B cell (primary cell): ENCODE measurements at regions not wholly inside any gene's neighbourhood (a gene's known extent, or its start where the extent isn't known, plus 50 kb on each side); places are given as distances from the start of the nearest gene placed in this dataset.

Experiments used
- ATAC-seq: fragments of 200-7000 bp; cut with Tn5 transposase; one replicate; pipeline ENCODE4 v1.10.0; 2021; ENCODE audit warnings: low read depth, mild to moderate bottlenecking, moderate number of reproducible peaks, moderate library complexity
- CTCF ChIA-PET: fragments of 350-600 bp; sonication (Branson Sonifier 250); formaldehyde crosslinking; loops from one replicate; lab custom pipeline; 2021; ENCODE audit warnings: antibody characterized with exemption, inconsistent platforms; lab: Charles Lee
- POLR2A ChIA-PET: fragments of 350-600 bp; sonication (Branson Sonifier 250); formaldehyde crosslinking; loops from one replicate; lab custom pipeline; 2021; ENCODE audit warnings: antibody characterized with exemption; lab: Charles Lee
- DNase-seq: peaks from one replicate; pipeline ENCODE4 v3.0.0; 2013
- H2AFZ ChIP-seq: 2 replicates; pipeline ENCODE4 v1.6.1; 2012; ENCODE audit warnings: mild to moderate bottlenecking, low read depth, low read length; ENCODE audit not compliant: insufficient read depth, poor library complexity, severe bottlenecking
- H3K27ac ChIP-seq, 2 donors: 1 replicate in 1 of 2; 2 replicates in 1 of 2; pipeline ENCODE4 v1.5.1; 2012 to 2013; ENCODE audit warnings: low read length in 2 of 2, mild to moderate bottlenecking in 2 of 2, moderate library complexity in 1 of 2
- H3K27me3 ChIP-seq, 4 experiments: fragments of 200-600 bp in 1 of 4; sonication (generic) in 1 of 4; replicated peaks in 1 of 4; 1 replicate in 2 of 4; 2 replicates in 2 of 4; pipeline versions ENCODE4 v1.6.1 to v1.7.0; 2013 to 2016; ENCODE audit warnings: low read length in 3 of 4, mild to moderate bottlenecking in 2 of 4, mixed read lengths in 1 of 4, moderate library complexity in 1 of 4; ENCODE audit not compliant: insufficient read depth in 4 of 4, control insufficient read depth in 3 of 4; ENCODE audit errors: control extremely low read depth in 1 of 4
- H3K36me3 ChIP-seq, 2 experiments: replicated peaks in 1 of 2; 1 replicate in 1 of 2; 2 replicates in 1 of 2; pipeline versions ENCODE4 v1.6.1 to v1.7.1; 2013; ENCODE audit warnings: low read length in 1 of 2; ENCODE audit not compliant: insufficient read depth in 2 of 2, control insufficient read depth in 1 of 2; ENCODE audit errors: control extremely low read depth in 1 of 2, extremely low read depth in 1 of 2
- H3K4me1 ChIP-seq, 2 donors: fragments of 200-600 bp in 1 of 2; sonication (generic) in 1 of 2; 1 replicate in 1 of 2; 2 replicates in 1 of 2; pipeline versions ENCODE4 v1.5.1 to v1.6.1; 2013 to 2017; ENCODE audit warnings: low read length in 2 of 2; ENCODE audit not compliant: control insufficient read depth in 2 of 2, insufficient read depth in 2 of 2
- H3K4me2 ChIP-seq: replicated peaks from 2 replicates; pipeline ENCODE3; 2012; ENCODE audit warnings: mild to moderate bottlenecking, low read depth, low read length; ENCODE audit not compliant: poor library complexity, severe bottlenecking
- H3K4me3 ChIP-seq, 5 experiments: fragments of 200-600 bp in 1 of 5; sonication (generic) in 1 of 5; 1 replicate in 3 of 5; 2 replicates in 2 of 5; pipeline versions ENCODE4 v1.5.1 to v1.7.0; 2011 to 2016; ENCODE audit warnings: low read length in 4 of 5, mild to moderate bottlenecking in 4 of 5, low read depth in 2 of 5, control low read depth in 1 of 5, moderate library complexity in 1 of 5; ENCODE audit not compliant: insufficient read depth in 1 of 5; ENCODE audit errors: control extremely low read depth in 1 of 5, extremely low read depth in 1 of 5
- H3K79me2 ChIP-seq: fragments of 200-600 bp; sonication (generic); one replicate; pipeline ENCODE4 v1.6.0; 2016; ENCODE audit warnings: low read length; ENCODE audit not compliant: control insufficient read depth, insufficient read depth
- H3K9ac ChIP-seq: fragments of 200-600 bp; sonication (generic); 2 replicates; pipeline ENCODE4 v1.6.1; 2017; ENCODE audit warnings: mild to moderate bottlenecking, low read length, moderate library complexity
- H3K9me3 ChIP-seq, 3 donors: one replicate each; pipeline versions ENCODE4 v1.6.1 to v1.7.1; 2013; ENCODE audit warnings: low read length in 2 of 3; ENCODE audit not compliant: control insufficient read depth in 2 of 3, insufficient read depth in 1 of 3; ENCODE audit errors: control extremely low read depth in 1 of 3
- H4K20me1 ChIP-seq: 2 replicates; pipeline ENCODE4 v1.6.0; 2012; ENCODE audit warnings: mild to moderate bottlenecking, low read length; ENCODE audit not compliant: insufficient read depth, control insufficient read depth, poor library complexity, severe bottlenecking
- H3K27ac Mint-ChIP-seq: one replicate; pipeline ENCODE4 v1.8.0; 2021; ENCODE audit warnings: mixed read lengths
- H3K27me3 Mint-ChIP-seq: one replicate; pipeline ENCODE4 v1.8.0; 2021; ENCODE audit warnings: mixed read lengths
- H3K4me1 Mint-ChIP-seq: one replicate; pipeline ENCODE4 v1.8.0; 2021; ENCODE audit warnings: mixed read lengths
- H3K4me3 Mint-ChIP-seq: one replicate; pipeline ENCODE4 v1.8.0; 2021; ENCODE audit warnings: mixed read lengths
- H3K9me3 Mint-ChIP-seq: one replicate; pipeline ENCODE4 v1.8.0; 2022; ENCODE audit warnings: mixed read lengths; ENCODE audit not compliant: insufficient read depth
- EZH2 ChIP-seq: IDR thresholded peaks from 2 replicates; pipeline ENCODE4 v1.6.1; 2012; ENCODE audit warnings: borderline replicate concordance, low read depth, mild to moderate bottlenecking, moderate library complexity, low read length; ENCODE audit not compliant: insufficient read depth, poor library complexity, severe bottlenecking
- WGBS: methylation state at CpG from one replicate; pipeline ENCODE4 v1.1.5; 2013; ENCODE audit warnings: missing lambda C conversion rate; ENCODE audit not compliant: insufficient coverage; 5-methylcytosine and 5-hydroxymethylcytosine counted together
- intact Hi-C: fragments of 100-400 bp; cut with micrococcal nuclease; formaldehyde crosslinking; loops from one replicate; pipeline ENCODE4 v1.10.0; 2022
- TF ChIP-seq, protein P1 (sequence below): fragments of 200-600 bp; IDR thresholded peaks from one replicate; pipeline ENCODE4 v1.8.0; 2022; ENCODE audit warnings: antibody characterized with exemption, mild to moderate bottlenecking

- no peak for DNase-seq
- H3K36me3 ChIP-seq, result no peaks in the 10 kb centered on the region
- H3K9me3 ChIP-seq, result no peaks in the 10 kb centered on the region
- POLR2A ChIA-PET, result no interaction called here
- intact Hi-C loops, result no loop called here
- H3K9ac ChIP-seq, result no peak overlapping the region
- H3K4me2 ChIP-seq, result no peak overlapping the region
- no peak overlapping the region for H3K4me3 Mint-ChIP-seq
- peaks cover 41% of the 10 kb centered on the region for H3K27me3 Mint-ChIP-seq
- H4K20me1 ChIP-seq, result no peaks in the 10 kb centered on the region
- no peaks in the 10 kb centered on the region for H3K4me1 ChIP-seq
- H3K27ac Mint-ChIP-seq, result no peak overlapping the region
- no CpG with 5 or more reads among the region's 3 CpGs for WGBS
- no peaks in the 10 kb centered on the region for H3K4me1 Mint-ChIP-seq
- no peak for ATAC-seq
- H2AFZ ChIP-seq, result no peak overlapping the region
- H3K27me3 ChIP-seq, result no peaks in the 10 kb centered on the region
- CTCF ChIA-PET, result no interaction called here
- TF ChIP-seq EZH2, result no peak
- TF ChIP-seq, protein P1, sequence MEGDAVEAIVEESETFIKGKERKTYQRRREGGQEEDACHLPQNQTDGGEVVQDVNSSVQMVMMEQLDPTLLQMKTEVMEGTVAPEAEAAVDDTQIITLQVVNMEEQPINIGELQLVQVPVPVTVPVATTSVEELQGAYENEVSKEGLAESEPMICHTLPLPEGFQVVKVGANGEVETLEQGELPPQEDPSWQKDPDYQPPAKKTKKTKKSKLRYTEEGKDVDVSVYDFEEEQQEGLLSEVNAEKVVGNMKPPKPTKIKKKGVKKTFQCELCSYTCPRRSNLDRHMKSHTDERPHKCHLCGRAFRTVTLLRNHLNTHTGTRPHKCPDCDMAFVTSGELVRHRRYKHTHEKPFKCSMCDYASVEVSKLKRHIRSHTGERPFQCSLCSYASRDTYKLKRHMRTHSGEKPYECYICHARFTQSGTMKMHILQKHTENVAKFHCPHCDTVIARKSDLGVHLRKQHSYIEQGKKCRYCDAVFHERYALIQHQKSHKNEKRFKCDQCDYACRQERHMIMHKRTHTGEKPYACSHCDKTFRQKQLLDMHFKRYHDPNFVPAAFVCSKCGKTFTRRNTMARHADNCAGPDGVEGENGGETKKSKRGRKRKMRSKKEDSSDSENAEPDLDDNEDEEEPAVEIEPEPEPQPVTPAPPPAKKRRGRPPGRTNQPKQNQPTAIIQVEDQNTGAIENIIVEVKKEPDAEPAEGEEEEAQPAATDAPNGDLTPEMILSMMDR, result no peak
- H3K4me3 ChIP-seq, result no peak overlapping the region
- no peaks in the 10 kb centered on the region for H3K79me2 ChIP-seq
- no peak overlapping the region for H3K27ac ChIP-seq
- no peaks in the 10 kb centered on the region for H3K9me3 Mint-ChIP-seq
Measured at GRCh38 chr6:8195040-8195713, 92.8 kb upstream of the EEF1E1 start.

DNA sequence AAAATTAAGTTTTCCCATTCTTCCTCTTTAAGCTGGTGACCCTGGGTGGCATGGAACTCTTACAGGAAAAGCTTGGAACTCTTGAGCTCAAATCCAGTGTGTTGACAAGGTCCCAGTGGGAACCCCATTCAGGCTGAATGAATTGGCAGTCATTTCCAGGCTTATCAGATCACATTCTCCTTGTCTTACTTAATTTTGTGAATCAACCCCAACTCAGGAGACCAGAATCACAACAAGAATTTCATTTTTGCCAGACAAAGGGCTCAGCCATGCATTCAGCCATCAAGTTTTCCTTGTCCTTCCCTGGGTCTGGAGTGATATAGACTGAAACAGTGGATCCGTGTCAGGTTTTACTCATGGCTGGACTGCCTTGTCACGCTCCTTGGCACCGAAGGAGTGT is 92.1 kb upstream of the EEF1E1 start:
- 100% methylated on average over 1 of the region's 3 CpGs for WGBS
- peaks cover 39% of the 10 kb centered on the region for H3K27me3 Mint-ChIP-seq

More for the DNA sequence above, 92.1 kb upstream of the EEF1E1 start:
- no peak overlapping the region for H3K27ac Mint-ChIP-seq
- no peaks in the 10 kb centered on the region for H3K36me3 ChIP-seq
- H3K4me3 ChIP-seq, result no peak overlapping the region
- TF ChIP-seq EZH2, result no peak
- TF ChIP-seq, protein P1, result no peak
- ChIA-PET POLR2A (no interaction called here), CTCF (interaction anchor here (1.0 kb wide), 1 partner anchor 25 kb away, joined by 7 read pairs; no protein-coding TSS in a partner anchor)
- DNase-seq, result no peak
- H2AFZ ChIP-seq, result no peak overlapping the region
- H3K27ac ChIP-seq, result no peak overlapping the region
- H3K4me3 Mint-ChIP-seq, result no peak overlapping the region
- ATAC-seq, result no peak
- no peaks in the 10 kb centered on the region for H4K20me1 ChIP-seq
- no peaks in the 10 kb centered on the region for H3K9me3 ChIP-seq
- H3K4me1 ChIP-seq, result no peaks in the 10 kb centered on the region
- no peak overlapping the region for H3K9ac ChIP-seq
- no peaks in the 10 kb centered on the region for H3K9me3 Mint-ChIP-seq
- intact Hi-C loops, result no loop called here
- H3K4me2 ChIP-seq, result no peak overlapping the region
- no peaks in the 10 kb centered on the region for H3K4me1 Mint-ChIP-seq
- H3K27me3 ChIP-seq, result no peaks in the 10 kb centered on the region
- no peaks in the 10 kb centered on the region for H3K79me2 ChIP-seq
